H9 (cell line): ENCODE measurements at regions not wholly inside any gene's neighbourhood (a gene's known extent, or its start where the extent isn't known, plus 50 kb on each side); places are given as distances from the start of the nearest gene placed in this dataset.

ENCODE experiments used
- DNase-seq: peaks from one replicate; pipeline ENCODE4 v3.0.0-alpha.2; 2017
- H2AFZ ChIP-seq: one replicate; pipeline ENCODE4 v1.6.1; 2013; ENCODE audit warnings: mild to moderate bottlenecking, low read length, control low read depth, moderate library complexity
- H2AK5ac ChIP-seq: 2 replicates; pipeline ENCODE4 v1.6.1; 2013; ENCODE audit warnings: low read length, control low read depth, mixed read lengths; ENCODE audit not compliant: insufficient read length
- H2BK120ac ChIP-seq: one replicate; pipeline ENCODE4 v1.6.1; 2013; ENCODE audit warnings: low read depth, mild to moderate bottlenecking, low read length, control low read depth, inconsistent platforms; ENCODE audit not compliant: poor library complexity, severe bottlenecking
- H2BK12ac ChIP-seq: 2 replicates; pipeline ENCODE4 v1.6.1; 2013; ENCODE audit warnings: low read length, control low read depth, mixed read lengths, low read depth; ENCODE audit not compliant: insufficient read length
- H2BK15ac ChIP-seq: 2 replicates; pipeline ENCODE4 v1.6.1; 2013; ENCODE audit warnings: low read depth, low read length, control low read depth
- H2BK20ac ChIP-seq: one replicate; pipeline ENCODE4 v1.6.1; 2013; ENCODE audit warnings: low read depth, mild to moderate bottlenecking, low read length, control low read depth, inconsistent platforms; ENCODE audit not compliant: poor library complexity, severe bottlenecking
- H2BK5ac ChIP-seq: 2 replicates; pipeline ENCODE4 v1.6.1; 2013; ENCODE audit warnings: low read length, control low read depth, mixed read lengths; ENCODE audit not compliant: insufficient read length
- H3K14ac ChIP-seq: 2 replicates; pipeline ENCODE4 v1.6.1; 2013; ENCODE audit warnings: low read length, control low read depth; ENCODE audit not compliant: insufficient read depth
- H3K18ac ChIP-seq: 2 replicates; pipeline ENCODE4 v1.6.1; 2013; ENCODE audit warnings: low read depth, mild to moderate bottlenecking, mixed read lengths, low read length, control low read depth; ENCODE audit not compliant: insufficient read length
- H3K23ac ChIP-seq: 2 replicates; pipeline ENCODE4 v1.6.1; 2013; ENCODE audit warnings: low read length, control low read depth, mixed read lengths, low read depth; ENCODE audit not compliant: insufficient read length
- H3K23me2 ChIP-seq: 2 replicates; pipeline ENCODE4 v1.6.1; 2013; ENCODE audit warnings: low read depth, mild to moderate bottlenecking, mixed read lengths, low read length, control low read depth; ENCODE audit not compliant: insufficient read length, poor library complexity, severe bottlenecking
- H3K27ac ChIP-seq: 2 replicates; pipeline ENCODE4 v1.5.1; 2013; ENCODE audit warnings: low read length, control low read depth, mixed read lengths, low read depth; ENCODE audit not compliant: insufficient read length
- H3K27me3 ChIP-seq: 2 replicates; pipeline ENCODE4 v1.6.1; 2013; ENCODE audit warnings: low read length, control low read depth, inconsistent platforms; ENCODE audit not compliant: insufficient read depth
- H3K4ac ChIP-seq: 2 replicates; pipeline ENCODE4 v1.6.1; 2013; ENCODE audit warnings: low read depth, mild to moderate bottlenecking, control low read depth, inconsistent platforms, low read length, moderate library complexity
- H3K4me1 ChIP-seq: 2 replicates; pipeline ENCODE4 v1.6.1; 2013; ENCODE audit warnings: low read length, control low read depth, inconsistent platforms; ENCODE audit not compliant: insufficient read depth
- H3K4me2 ChIP-seq: 2 replicates; pipeline ENCODE4 v1.6.1; 2013; ENCODE audit warnings: low read length, control low read depth, mixed read lengths; ENCODE audit not compliant: insufficient read length, insufficient read depth
- H3K56ac ChIP-seq: 2 replicates; pipeline ENCODE4 v1.6.1; 2013; ENCODE audit warnings: low read depth, mild to moderate bottlenecking, mixed read lengths, low read length, control low read depth; ENCODE audit not compliant: insufficient read length
- H3K79me1 ChIP-seq: 2 replicates; pipeline ENCODE4 v1.6.1; 2013; ENCODE audit warnings: low read depth, mild to moderate bottlenecking, moderate library complexity, low read length, control low read depth, inconsistent platforms; ENCODE audit not compliant: insufficient read depth, poor library complexity, severe bottlenecking
- H3K79me2 ChIP-seq: 2 replicates; pipeline ENCODE4 v1.6.1; 2013; ENCODE audit warnings: low read length, control low read depth, inconsistent platforms; ENCODE audit not compliant: insufficient read depth
- H3K9ac ChIP-seq: 2 replicates; pipeline ENCODE4 v1.6.1; 2013; ENCODE audit warnings: low read length, control low read depth, mixed read lengths; ENCODE audit not compliant: insufficient read length; ENCODE audit errors: extremely low read depth
- H3K9me3 ChIP-seq: one replicate; pipeline ENCODE4 v1.6.1; 2013; ENCODE audit warnings: low read depth, low read length, inconsistent platforms; ENCODE audit not compliant: control insufficient read depth
- H3T11ph ChIP-seq: one replicate; pipeline ENCODE4 v1.6.1; 2013; ENCODE audit warnings: mild to moderate bottlenecking, low read length, control low read depth, inconsistent platforms
- H4K20me1 ChIP-seq: one replicate; pipeline ENCODE4 v1.6.1; 2013; ENCODE audit not compliant: control insufficient read depth, insufficient read length, insufficient read depth
- H4K5ac ChIP-seq: 2 replicates; pipeline ENCODE4 v1.6.1; 2013; ENCODE audit warnings: low read depth, mild to moderate bottlenecking, mixed read lengths, low read length, control low read depth; ENCODE audit not compliant: insufficient read length
- H4K8ac ChIP-seq: replicated peaks from 2 replicates; pipeline ENCODE4 v1.6.1; 2013; ENCODE audit warnings: low read length, control low read depth, mixed read lengths, low read depth; ENCODE audit not compliant: insufficient read length
- H4K91ac ChIP-seq: 2 replicates; pipeline ENCODE4 v1.6.1; 2013; ENCODE audit warnings: low read depth, mild to moderate bottlenecking, moderate library complexity, mixed read lengths, low read length, control low read depth; ENCODE audit not compliant: insufficient read length
- H3K27ac Mint-ChIP-seq, 3 experiments: 2 replicates in 2 of 3; 3 replicates in 1 of 3; pipeline ENCODE4 v1.8.0; 2020 to 2021; ENCODE audit warnings: mixed read lengths in 3 of 3, mild to moderate bottlenecking in 1 of 3, moderate library complexity in 1 of 3
- H3K27me3 Mint-ChIP-seq: 2 replicates; pipeline ENCODE4 v1.8.0; 2021; ENCODE audit warnings: low read depth, mild to moderate bottlenecking, moderate library complexity, mixed read lengths
- H3K36me3 Mint-ChIP-seq, 3 experiments: 2 replicates in 2 of 3; 3 replicates in 1 of 3; pipeline ENCODE4 v1.8.0; 2020 to 2021; ENCODE audit warnings: low read depth in 3 of 3, mixed read lengths in 3 of 3; ENCODE audit not compliant: insufficient read depth in 1 of 3
- H3K4me1 Mint-ChIP-seq, 2 experiments: 2 replicates each; pipeline ENCODE4 v1.8.0; 2020; ENCODE audit warnings: mixed read lengths in 2 of 2
- H3K4me3 Mint-ChIP-seq, 2 experiments: 2 replicates in 1 of 2; 3 replicates in 1 of 2; pipeline ENCODE4 v1.8.0; 2020 to 2021; ENCODE audit warnings: mild to moderate bottlenecking in 2 of 2, mixed read lengths in 2 of 2, moderate library complexity in 1 of 2
- H3K9me3 Mint-ChIP-seq, 2 experiments: 2 replicates in 1 of 2; 3 replicates in 1 of 2; pipeline ENCODE4 v1.8.0; 2020; ENCODE audit warnings: mild to moderate bottlenecking in 2 of 2, mixed read lengths in 2 of 2, moderate library complexity in 1 of 2
- CTCF ChIP-seq: fragments of 200-600 bp; sonication (generic); conservative IDR thresholded peaks from 3 replicates; pipeline ENCODE4 v1.8.0; 2021; ENCODE audit warnings: antibody characterized with exemption, mild to moderate bottlenecking
- WGBS: extraction: QIAGEN DNeasy Blood & Tissue Kit; methylation state at CpG from one replicate; pipeline ENCODE4 v1.1.7; 2013; ENCODE audit warnings: missing lambda C conversion rate, low lambda C conversion rate, mixed read lengths; ENCODE audit not compliant: insufficient read length; ENCODE audit errors: extremely low coverage; 5-methylcytosine and 5-hydroxymethylcytosine counted together

GRCh38 chr4:45408996-45409395 is 682.6 kb upstream of the GNPDA2 start:
- Histone ChIP-seq H3K56ac (no peak overlapping the region), H2AK5ac (no peak overlapping the region), H4K91ac (no peak overlapping the region), H3K9ac (no peak overlapping the region), H3K14ac (no peak overlapping the region), H2BK120ac (no peak overlapping the region), H3K4me2 (no peak overlapping the region), H2BK12ac (no peak overlapping the region), H2BK20ac (no peak overlapping the region), H2BK5ac (no peak overlapping the region), H3K79me1 (no peaks in the 10 kb centered on the region), H4K20me1 (no peaks in the 10 kb centered on the region), H3K18ac (no peak overlapping the region), H2BK15ac (no peak overlapping the region), H3K9me3 (no peaks in the 10 kb centered on the region), H3K79me2 (no peaks in the 10 kb centered on the region), H3K4ac (no peak overlapping the region), H3K23me2 (no peaks in the 10 kb centered on the region), H3K4me1 (no peaks in the 10 kb centered on the region), H3K27ac (no peak overlapping the region), H3K27me3 (no peaks in the 10 kb centered on the region), H3T11ph (no peak overlapping the region), H3K23ac (no peak overlapping the region), H4K8ac (no peak overlapping the region), H2AFZ (no peak overlapping the region), H4K5ac (no peak overlapping the region)
- TF ChIP-seq CTCF: no peak
- Mint-ChIP-seq H3K4me1 (no peaks in the 10 kb centered on the region), H3K4me3 (no peak overlapping the region), H3K36me3 (peaks cover 0 to 4% (median 0%) of the 10 kb centered on the region in 3 experiments; a peak in 3 of 7 replicates), H3K27me3 (no peaks in the 10 kb centered on the region), H3K27ac (no peak overlapping the region), H3K9me3 (peaks cover 3% of the 10 kb centered on the region in 2 experiments; a peak in 3 of 5 replicates)
- WGBS: no CpG with 5 or more reads among the region's 2 CpGs
- no peak for DNase-seq
